ENCODE measurements at regions not wholly inside any gene's neighbourhood (a gene's known extent, or its start where the extent isn't known, plus 50 kb on each side); places are given as distances from the start of the nearest gene placed in this dataset.

GRCh38 chr5:56540266-56540665 lies 275.1 kb upstream of the MAP3K1 start:
- DNase-seq: no peak

GRCh38 chr5:56538580-56538979 lies 276.8 kb upstream of the MAP3K1 start:
- no peak for DNase-seq

- no peak for DNase-seq
Observed at GRCh38 chr5:56535347-56535746, 280.0 kb upstream of the MAP3K1 start.

- DNase-seq: no peak
Observed at GRCh38 chr5:56534102-56534829, 281.1 kb upstream of the MAP3K1 start.

GRCh38 chr5:56532466-56532865 lies 282.9 kb upstream of the MAP3K1 start:
- DNase-seq: no peak

- DNase-seq: no peak
Observed at GRCh38 chr5:56530626-56531138, 284.7 kb upstream of the MAP3K1 start.

- no peak for DNase-seq
Observed at GRCh38 chr5:56529666-56530430, 285.5 kb upstream of the MAP3K1 start.

- no peak for DNase-seq
Observed at GRCh38 chr5:56527174-56527573, 288.2 kb upstream of the MAP3K1 start.

GRCh38 chr5:56525113-56525512 lies 290.2 kb upstream of the MAP3K1 start:
- no peak for DNase-seq

- no peak for DNase-seq
Observed at GRCh38 chr5:56523790-56524575, 290.9 kb upstream of the ANKRD55 start.

- no peak for DNase-seq
Observed at GRCh38 chr5:56522960-56523359, 289.8 kb upstream of the ANKRD55 start.

GRCh38 chr5:56522169-56522568 lies 289.0 kb upstream of the ANKRD55 start:
- DNase-seq: no peak

GRCh38 chr5:56520986-56521730 lies 288.0 kb upstream of the ANKRD55 start:
- no peak for DNase-seq

GRCh38 chr5:56518820-56519219 lies 285.7 kb upstream of the ANKRD55 start:
- DNase-seq: no peak

GRCh38 chr5:56517011-56517416 lies 283.9 kb upstream of the ANKRD55 start:
- DNase-seq: no peak

- DNase-seq: no peak
Observed at GRCh38 chr5:56516441-56516840, 283.3 kb upstream of the ANKRD55 start.

- DNase-seq: no peak
Observed at GRCh38 chr5:56516035-56516434, 282.9 kb upstream of the ANKRD55 start.

- no peak for DNase-seq
Observed at GRCh38 chr5:56515011-56515410, 281.9 kb upstream of the ANKRD55 start.

GRCh38 chr5:56514245-56514644 lies 281.1 kb upstream of the ANKRD55 start:
- DNase-seq: no peak

- no peak for DNase-seq
Observed at GRCh38 chr5:56513141-56513540, 280.0 kb upstream of the ANKRD55 start.

GRCh38 chr5:56512313-56512996 lies 279.3 kb upstream of the ANKRD55 start:
- no peak for DNase-seq

GRCh38 chr5:56511326-56511841 lies 278.3 kb upstream of the ANKRD55 start:
- no peak for DNase-seq
